ENCODE measurements at regions not wholly inside any gene's neighbourhood (a gene's known extent, or its start where the extent isn't known, plus 50 kb on each side); places are given as distances from the start of the nearest gene placed in this dataset.

GRCh38 chr12:108078428-108078827 lies 50.7 kb upstream of the WSCD2 start:
- Mint-ChIP-seq H3K4me3 (no peak overlapping the region), H3K9me3 (no peaks in the 10 kb centered on the region), H3K27me3 (peaks cover 19% of the 10 kb centered on the region), H3K27ac (no peak overlapping the region), H3K4me1 (no peaks in the 10 kb centered on the region), H3K36me3 (ENCODE audit: low read depth) (no peaks in the 10 kb centered on the region)
- no peak for DNase-seq
- ATAC-seq = no peak
